Mammary epithelial cell (primary cell): ENCODE measurements at regions not wholly inside any gene's neighbourhood (a gene's known extent, or its start where the extent isn't known, plus 50 kb on each side); places are given as distances from the start of the nearest gene placed in this dataset.

Experiments used
- EZH2 ChIP-seq: IDR thresholded peaks from 2 replicates; pipeline ENCODE4 v1.6.1; 2012; ENCODE audit warnings: low read length, inconsistent platforms, borderline replicate concordance
- TF ChIP-seq, protein P1 (sequence below), 2 donors: IDR thresholded peaks in 1 of 2; conservative IDR thresholded peaks in 1 of 2; 2 replicates each; pipeline ENCODE4 v1.5.1; 2011 to 2012; ENCODE audit warnings: inconsistent platforms in 2 of 2, low read length in 2 of 2, mild to moderate bottlenecking in 2 of 2, control low read depth in 1 of 2, low read depth in 1 of 2; ENCODE audit not compliant: insufficient read depth in 1 of 2; ENCODE audit errors: extremely low read depth in 1 of 2

DNA sequence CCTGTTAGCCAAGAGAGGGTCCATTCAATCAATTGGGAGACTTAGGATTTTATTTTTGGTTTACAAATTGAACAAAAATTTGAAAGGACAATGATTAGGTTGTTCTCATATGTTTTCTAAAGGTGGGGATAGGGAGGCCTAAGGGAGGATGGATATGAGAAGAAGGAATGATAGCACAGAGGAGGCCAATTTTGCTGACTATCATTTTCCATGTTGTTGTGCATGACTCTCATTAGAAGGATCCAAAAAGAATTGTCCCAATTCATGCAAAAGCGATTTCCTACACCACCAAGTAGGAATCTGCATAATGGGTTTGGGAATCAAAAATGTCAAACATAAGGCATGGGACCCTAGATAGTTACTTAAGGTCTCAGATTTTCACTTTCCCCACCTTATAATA is 524.8 kb downstream of the KIF2B start:
- TF ChIP-seq, protein P1, sequence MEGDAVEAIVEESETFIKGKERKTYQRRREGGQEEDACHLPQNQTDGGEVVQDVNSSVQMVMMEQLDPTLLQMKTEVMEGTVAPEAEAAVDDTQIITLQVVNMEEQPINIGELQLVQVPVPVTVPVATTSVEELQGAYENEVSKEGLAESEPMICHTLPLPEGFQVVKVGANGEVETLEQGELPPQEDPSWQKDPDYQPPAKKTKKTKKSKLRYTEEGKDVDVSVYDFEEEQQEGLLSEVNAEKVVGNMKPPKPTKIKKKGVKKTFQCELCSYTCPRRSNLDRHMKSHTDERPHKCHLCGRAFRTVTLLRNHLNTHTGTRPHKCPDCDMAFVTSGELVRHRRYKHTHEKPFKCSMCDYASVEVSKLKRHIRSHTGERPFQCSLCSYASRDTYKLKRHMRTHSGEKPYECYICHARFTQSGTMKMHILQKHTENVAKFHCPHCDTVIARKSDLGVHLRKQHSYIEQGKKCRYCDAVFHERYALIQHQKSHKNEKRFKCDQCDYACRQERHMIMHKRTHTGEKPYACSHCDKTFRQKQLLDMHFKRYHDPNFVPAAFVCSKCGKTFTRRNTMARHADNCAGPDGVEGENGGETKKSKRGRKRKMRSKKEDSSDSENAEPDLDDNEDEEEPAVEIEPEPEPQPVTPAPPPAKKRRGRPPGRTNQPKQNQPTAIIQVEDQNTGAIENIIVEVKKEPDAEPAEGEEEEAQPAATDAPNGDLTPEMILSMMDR (conservative IDR thresholded peaks at IDR 0.05 in 1 of 2, IDR thresholded peaks at IDR 0.05 in 1 of 2; ENCODE audit: extremely low read depth in 1 of 2, insufficient read depth in 1 of 2, low read depth in 1 of 2, low read length in 2 of 2): no peak
- no peak for TF ChIP-seq EZH2
